8988T (cell line): ENCODE measurements at regions not wholly inside any gene's neighbourhood (a gene's known extent, or its start where the extent isn't known, plus 50 kb on each side); places are given as distances from the start of the nearest gene placed in this dataset.
"Not testable (repeated sequence)": the region's sequence is repeated elsewhere in the genome, so short reads cannot be mapped to it uniquely, and the experiment has no call there.

Experiments
- DNase-seq: peaks from one replicate; pipeline ENCODE4 v3.0.0; 2011

DNA sequence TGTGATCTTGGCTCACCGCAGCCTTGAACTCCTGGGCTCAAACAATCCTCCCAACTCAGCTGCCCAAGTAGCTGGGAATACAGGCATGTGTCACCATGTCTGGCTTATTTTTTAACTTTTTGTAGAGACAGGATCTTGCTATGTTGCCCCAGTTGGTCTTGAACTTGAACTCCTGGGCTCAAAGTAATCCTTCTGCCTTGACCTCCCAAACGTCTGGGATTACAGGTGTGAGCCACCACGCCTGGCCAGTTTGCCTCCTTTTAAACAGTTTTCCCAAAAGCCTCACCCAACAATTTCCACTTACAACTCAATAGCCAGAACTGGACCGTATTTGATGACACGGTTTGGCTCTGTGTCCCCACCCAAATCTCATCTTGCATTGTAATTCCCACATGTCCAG lies 85.4 kb upstream of the FOXN2 start:
- no peak for DNase-seq

DNA sequence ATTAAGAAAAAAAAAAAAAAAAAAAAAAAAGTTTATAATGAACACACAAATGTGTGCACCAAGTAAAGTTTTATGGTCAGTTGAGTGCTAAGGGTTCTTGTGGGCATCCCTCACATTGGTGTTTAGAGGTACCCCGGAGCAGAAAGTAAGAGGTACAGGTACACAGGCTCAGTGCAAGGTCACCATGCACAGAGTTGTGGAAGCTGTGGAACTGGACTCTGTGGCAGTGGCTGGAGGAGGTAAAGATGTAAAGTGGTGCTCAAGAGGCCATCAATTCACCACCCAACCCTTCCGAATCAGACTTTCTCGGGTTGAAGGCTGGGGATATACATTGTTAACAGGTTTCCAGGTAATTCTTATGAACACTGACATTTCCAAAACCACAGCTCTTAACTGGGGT lies 83.6 kb upstream of the FOXN2 start:
- DNase-seq = no peak

GRCh38 chr2:48232351-48232750 lies 82.1 kb upstream of the FOXN2 start:
- no peak for DNase-seq

DNA sequence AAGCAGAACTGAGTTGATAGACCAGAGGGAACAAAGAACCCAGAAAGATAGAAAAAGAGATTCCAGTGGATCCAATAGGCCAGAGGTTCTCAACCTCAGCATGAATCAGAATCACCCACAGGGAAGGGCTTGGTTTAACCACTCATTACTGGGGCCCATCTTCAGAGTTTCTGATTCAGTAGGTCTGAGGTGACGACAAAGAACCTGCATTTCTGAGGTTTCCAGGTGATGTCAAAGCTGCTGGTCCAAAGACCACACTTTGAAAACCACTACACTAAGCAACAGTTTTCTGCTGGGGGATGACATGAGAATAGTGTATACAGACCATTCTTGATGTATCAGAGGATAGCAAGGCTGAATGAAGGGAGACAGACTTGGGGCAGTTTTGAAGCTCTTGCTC lies 81.5 kb upstream of the FOXN2 start:
- no peak for DNase-seq

- DNase-seq = not testable (repeated sequence)
Observed at GRCh38 chr2:48233824-48234223, 80.7 kb upstream of the FOXN2 start.

- DNase-seq = no peak
Observed at GRCh38 chr2:48235076-48235475, 79.4 kb upstream of the FOXN2 start.

GRCh38 chr2:48238381-48238780 lies 76.1 kb upstream of the FOXN2 start:
- no peak for DNase-seq

DNA sequence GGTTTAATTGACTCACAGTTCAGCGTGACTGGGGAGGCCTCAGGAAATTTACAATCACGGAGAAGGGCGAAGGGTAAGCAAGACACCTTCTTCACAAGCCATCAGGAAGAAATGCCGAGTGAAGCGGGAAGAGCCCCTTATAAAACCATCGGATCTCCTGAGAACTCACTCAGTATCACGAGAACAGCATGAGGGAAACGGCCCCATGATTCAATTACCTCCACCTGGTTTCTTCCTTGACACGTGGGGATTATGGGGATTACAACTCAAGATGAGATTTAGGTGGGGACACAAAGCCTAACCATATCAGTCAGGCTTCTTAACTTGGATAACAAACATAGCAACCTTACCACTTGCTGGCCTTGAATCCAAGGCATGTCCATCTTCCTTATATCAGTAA lies 73.6 kb upstream of the FOXN2 start:
- no peak for DNase-seq

DNA sequence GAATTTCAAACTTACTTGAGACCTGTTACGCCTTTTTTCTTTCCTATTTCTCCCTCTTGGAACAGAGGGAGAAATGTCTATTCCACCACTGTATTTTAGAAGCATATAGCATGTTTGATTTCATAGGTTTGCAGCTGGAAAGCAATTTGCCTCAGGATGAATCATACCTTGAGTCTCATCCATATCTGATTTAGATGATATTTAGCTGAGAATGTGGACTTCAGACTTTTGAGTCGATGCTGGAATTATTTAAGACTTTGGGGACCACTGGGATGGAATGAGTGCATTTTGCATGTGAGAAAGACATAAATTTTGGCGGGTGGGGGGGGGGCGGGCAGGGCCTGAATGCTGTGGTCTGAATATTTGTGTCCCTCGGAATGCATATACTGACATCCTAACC lies 67.3 kb upstream of the FOXN2 start:
- DNase-seq = no peak

- peak; percentile 30 for DNase-seq
Observed at GRCh38 chr2:48248251-48248933, 66.1 kb upstream of the FOXN2 start.

GRCh38 chr2:48249025-48249424 lies 65.5 kb upstream of the FOXN2 start:
- DNase-seq = no peak

DNA sequence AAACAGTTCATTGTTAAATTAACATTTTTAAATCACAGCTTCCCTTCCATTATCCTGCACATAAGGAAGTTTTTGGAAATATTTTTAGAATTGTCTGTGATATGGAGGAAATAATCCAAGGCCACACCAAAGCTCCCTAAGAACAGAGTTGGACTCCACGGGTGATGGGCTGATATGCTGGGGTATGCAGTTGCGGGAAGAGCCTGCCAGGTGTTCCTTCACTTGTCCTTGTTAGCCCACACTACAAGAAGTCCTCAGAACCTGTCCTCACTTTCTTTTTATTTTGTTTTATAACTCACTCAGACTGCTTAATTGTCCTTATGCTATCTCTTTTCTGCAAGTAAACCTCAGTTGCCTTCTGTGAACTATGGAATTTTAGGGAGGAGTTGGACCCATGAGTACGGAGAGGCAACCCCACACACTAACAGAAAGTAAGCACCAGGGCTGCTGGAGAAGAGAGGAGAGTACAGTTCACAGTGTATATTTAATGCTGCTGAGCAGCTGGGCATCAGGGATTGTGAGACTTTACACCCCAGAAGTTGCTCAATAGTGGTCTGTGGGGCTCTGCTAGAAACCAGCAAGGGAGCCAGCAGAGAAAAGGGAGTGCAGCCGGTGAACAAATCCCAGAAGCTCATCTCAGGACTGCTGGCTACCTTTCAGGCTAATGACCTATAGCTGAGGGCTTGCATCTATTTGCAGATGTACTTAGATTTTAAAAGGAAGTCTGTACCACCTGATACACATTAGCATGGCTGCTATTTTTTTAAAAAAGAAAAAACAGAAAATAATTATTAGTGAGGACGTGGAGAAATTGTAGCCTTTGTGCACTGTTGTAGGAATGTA lies 64.6 kb upstream of the FOXN2 start:
- no peak for DNase-seq

DNA sequence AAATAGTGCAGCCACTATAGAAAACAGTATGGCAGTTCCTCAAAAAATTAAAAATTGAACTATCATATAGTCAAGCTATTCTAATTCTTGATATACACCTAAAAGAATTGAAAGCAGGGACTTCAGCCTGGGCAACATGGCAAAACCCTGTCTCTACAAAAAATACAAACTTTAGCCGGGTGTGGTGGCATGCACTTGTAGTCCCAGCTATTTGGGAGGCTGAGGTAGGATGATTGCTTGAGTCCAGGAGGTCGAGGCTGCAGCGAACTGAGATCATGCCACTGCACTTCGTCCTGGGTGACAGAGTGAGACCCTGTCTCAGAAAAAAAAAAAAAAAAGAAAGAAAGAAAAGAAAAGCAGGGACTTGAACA lies 64.0 kb upstream of the FOXN2 start:
- no peak for DNase-seq

DNA sequence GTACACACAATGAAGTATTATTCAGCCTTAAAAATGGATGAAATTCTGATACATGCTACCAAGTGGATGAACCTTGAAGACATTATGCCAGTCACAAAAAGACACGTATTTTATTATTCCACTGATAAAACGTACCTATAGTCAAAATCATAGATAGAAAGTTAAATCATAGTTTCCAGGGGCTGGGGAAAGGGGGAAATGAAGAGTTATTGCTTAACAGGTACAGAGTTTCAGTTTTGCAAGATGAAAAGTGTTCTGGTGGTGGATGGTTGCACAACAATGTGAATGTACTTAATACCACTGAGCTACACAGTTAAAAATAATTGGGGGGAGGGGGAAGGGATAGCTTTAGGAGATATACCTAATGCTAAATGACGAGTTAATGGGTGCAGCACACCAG lies 63.5 kb upstream of the FOXN2 start:
- DNase-seq = no peak

- DNase-seq = no peak
Observed at GRCh38 chr2:48251437-48252148, 62.9 kb upstream of the FOXN2 start.

DNA sequence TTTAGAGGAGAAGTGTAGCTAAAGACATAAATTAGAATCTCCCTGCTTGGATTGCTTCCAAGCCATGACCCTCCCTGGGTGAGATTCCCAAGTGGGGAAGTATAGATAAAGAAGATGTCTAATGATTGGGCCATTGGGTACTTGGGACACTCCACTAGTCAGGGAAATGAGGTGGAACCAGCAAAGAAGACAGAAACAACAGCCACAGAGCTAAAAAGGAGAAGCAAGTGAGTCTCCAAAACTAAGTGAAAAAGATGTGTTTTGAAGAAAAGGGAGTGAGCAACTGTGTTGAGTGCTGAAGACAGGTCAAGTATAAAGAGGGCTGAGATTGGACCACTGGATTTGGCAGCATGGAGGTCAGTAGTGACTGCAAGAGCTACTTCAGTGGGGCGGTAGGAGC lies 61.2 kb upstream of the FOXN2 start:
- DNase-seq = no peak

GRCh38 chr2:48254839-48255238 lies 59.6 kb upstream of the FOXN2 start:
- DNase-seq = no peak

DNA sequence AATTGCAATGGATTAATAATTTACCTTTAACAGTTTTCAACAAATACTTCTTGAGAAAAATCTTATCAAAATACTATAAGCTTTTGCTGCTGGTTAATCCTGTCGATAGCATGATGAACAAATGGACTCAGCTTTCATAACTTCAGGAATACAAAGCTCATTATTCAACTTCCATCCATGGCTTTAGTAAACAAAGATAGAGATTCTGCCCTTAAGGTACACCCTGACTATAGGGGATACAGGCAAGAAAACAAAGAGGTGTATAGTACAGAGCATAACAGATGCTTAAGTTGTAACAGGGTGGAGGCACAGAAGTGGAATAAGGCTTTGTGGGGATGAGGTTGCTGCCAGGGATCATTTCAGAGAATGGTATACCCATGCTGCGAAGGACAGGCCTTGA lies 57.0 kb upstream of the FOXN2 start:
- no peak for DNase-seq

GRCh38 chr2:48258481-48259149 lies 55.9 kb upstream of the FOXN2 start:
- DNase-seq = no peak

DNA sequence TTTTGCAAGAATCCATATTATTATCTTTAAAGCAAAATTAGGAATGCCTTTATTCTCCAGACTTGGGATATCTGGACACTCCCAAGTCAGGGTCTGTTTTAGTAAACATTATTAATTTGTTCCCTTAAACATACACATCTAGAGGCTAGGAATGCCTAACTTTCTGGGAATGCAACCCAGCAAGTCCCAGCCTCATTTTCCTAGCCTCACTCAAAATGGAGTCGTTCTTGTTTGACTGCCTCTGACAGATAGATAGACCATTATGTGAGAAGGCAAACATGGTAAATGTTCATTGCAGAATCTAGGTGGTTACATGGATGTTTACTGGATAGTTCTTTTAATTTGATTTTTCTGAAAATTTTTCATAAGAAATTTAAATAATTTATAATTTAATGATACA lies 54.7 kb upstream of the FOXN2 start:
- DNase-seq = no peak

GRCh38 chr2:48264627-48265026 lies 49.9 kb upstream of the FOXN2 start:
- no peak for DNase-seq
